GM18498 (cell line): ENCODE measurements at regions not wholly inside any gene's neighbourhood (a gene's known extent, or its start where the extent isn't known, plus 50 kb on each side); places are given as distances from the start of the nearest gene placed in this dataset.

Source experiments
- ATAC-seq: cut with Tn5 transposase; IDR thresholded peaks from one replicate; pipeline ENCODE4 v1.9.1; 2021; ENCODE audit warnings: mild to moderate bottlenecking, moderate library complexity; ENCODE audit not compliant: unreplicated experiment

DNA sequence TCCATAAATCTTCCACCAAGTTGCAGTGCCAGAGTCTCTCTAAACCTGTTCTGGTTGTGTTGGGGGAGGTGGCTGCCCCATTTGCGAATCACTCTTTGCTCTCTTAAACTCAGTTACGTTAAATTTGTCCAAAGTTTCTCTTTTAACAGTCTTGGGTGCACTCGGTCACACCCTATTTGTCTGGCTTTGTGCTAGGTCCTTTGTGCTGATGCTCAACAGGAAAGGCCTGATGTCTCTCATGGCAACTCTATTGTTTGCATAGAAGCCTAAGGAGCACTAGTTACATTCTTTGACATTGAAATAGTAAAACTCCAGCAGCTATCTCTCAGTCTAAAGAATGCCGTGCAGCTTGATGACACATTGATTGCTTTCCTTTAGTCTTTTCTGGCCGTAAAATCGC, 105.1 kb downstream of the TRMT11 start:
- no peak for ATAC-seq

DNA sequence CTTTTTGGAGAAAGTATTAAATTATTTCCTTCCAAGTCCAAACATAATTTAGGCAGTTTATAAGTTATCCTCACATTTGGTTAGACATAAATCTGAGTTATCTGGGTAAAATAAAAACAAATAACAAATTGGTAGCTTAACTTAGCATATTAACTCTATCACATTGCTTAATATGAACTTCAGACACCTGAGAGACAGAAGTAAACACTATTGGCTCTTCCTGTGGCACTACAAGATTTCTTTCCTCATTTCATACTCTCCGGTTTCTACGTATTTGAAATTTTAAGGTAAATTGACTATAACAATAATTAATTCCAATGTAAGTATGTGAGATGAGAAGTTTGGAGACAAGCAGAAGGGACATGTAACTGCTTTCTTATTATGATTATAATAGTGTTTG, 106.8 kb downstream of the TRMT11 start:
- no peak for ATAC-seq

- ATAC-seq = no peak
Observed at GRCh38 chr6:126094411-126094810, 108.1 kb downstream of the TRMT11 start.

DNA sequence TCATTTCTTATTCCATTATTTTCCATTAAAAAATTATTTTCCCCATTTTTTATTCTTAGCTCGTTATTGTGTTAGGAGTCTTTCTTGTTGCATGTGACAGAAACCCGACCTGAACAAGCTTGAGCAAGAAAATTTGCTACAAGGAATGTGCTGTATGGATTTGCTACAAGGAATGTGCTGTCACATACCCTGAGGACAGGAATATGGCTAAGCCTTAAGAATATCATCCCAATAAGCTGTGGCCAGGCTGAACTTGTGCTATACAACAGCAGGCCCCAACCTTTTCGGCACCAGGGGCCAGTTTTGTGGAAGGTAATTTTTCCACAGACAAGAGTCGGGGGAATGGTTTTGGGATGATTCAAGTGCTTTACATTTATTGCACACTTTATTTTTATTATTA, 114.0 kb downstream of the TRMT11 start:
- no peak for ATAC-seq

- no peak for ATAC-seq
Observed at GRCh38 chr6:126102358-126102757, 116.0 kb downstream of the TRMT11 start.

DNA sequence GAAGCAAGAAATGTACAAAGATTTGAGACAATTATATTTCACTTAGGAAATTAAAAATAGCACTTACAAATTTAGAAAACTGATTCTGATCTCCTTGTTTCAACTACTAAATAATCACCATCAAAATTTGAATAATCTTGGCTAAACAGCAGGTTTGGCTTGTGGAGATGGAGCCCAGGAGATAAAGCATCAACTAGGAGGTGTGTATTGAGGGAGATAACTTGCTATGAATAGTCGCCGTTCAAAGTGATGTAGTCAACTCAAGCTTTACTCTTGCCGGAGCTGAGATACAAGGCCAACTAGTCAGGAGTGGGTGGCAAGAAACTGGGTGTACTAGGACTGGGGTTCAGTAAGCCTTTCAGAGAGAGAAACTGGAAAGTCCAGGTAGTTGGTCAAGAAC, 117.7 kb downstream of the TRMT11 start:
- no peak for ATAC-seq

DNA sequence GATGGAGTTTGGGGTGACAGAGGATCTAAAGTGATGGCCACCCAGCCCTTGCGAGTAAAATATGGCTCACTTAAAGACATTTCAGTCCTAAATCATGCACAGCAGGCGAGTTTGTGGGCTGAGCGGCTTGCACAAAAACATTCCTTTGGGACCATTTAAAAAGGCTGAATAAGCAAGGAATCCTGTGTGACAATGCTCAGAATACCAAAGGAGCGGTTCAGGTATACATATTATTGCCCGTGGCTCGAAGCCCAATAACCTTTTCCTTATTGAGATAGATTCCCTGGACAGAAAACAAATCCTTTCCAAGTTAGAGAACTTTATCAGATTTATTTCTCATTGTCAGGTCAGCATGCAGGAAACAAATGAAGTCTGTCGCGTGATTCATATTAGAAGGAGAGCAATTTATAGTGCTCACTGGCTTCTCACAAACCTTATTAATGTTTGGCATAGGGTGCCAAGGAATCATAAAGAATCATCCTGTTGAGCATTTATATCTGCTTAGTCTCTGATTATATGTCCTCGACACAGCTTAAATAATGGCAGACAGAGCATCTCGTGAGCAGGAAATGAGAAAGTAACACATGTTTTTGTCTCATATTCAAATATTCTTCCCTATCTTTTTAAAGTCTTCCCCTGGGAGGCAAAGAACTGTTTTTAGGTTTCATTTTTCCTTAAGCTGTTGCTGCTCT, 121.3 kb downstream of the TRMT11 start:
- no peak for ATAC-seq

DNA sequence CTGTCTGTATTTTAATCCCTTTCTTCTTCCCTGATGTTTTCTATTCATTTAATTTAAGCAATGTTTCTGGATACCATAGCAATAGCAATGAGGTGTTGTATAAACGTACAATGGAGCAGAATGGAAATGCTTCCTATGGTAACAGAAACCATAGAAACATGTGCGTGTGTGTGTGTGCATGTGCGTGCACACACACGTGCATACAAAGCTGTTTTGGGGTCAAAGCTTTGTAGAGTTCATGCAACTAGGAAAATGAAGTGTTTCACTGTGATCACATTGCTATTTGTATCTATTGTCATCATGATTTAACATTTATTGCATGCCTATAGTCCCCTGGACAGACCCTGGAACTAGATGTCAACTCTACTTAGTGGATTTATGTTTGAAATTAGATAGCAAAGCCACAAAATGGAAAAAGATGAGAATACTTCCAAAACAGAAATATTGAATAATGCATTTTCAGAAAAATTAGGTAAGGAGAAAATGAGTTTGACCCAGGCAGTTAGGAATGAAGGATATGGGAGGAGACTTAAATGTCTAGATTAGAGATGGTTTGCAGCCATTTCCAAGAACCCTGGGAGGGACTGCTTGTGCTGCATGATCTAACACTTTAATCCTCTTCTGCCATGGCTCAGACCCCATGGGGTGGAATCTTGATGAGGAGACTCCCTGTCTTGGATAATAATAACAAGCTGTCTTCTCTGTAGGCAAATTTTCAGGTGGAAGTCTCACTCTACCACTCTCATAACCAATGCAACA, 124.4 kb downstream of the TRMT11 start:
- no peak for ATAC-seq

DNA sequence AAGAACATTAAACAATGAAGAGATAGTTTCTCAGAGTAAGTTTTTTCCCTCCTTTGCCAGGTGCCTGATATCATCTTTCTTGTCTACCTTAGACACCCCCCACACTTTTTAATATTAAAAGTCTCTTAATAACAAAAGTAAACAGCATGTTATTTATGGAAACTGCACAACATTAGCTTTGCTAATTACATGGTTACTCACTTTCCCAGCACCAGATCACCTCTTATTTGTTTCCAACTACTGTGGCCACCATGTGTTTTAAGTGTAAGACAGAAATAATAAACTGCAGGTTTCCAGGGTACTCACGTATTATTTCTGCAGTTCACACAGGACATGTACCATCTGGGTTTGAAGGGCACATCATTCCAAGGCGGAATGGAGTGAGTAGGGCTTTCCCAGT, 125.0 kb downstream of the TRMT11 start:
- ATAC-seq = no peak

- ATAC-seq = no peak
Observed at GRCh38 chr6:126112171-126112632, 125.9 kb downstream of the TRMT11 start.

DNA sequence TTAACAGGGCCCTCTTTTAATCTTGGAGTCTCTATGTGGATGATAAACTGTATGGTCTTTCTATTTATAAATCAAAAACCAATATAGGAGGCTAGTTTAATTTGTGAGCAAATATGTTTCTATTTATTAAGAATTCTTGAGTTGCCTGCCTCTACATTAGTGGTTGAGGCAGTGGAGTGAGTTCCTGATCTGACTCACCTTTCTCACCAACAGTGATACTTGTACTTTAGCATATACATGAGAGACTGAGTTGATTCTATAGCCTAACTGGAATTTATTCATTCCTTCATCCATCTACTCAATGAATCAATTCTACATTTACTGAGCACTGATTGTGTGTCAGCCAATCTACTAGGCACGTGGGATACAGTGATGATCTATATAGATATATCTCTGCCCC, 126.9 kb downstream of the TRMT11 start:
- no peak for ATAC-seq

GRCh38 chr6:126117251-126117650, 130.9 kb downstream of the TRMT11 start:
- ATAC-seq = no peak

DNA sequence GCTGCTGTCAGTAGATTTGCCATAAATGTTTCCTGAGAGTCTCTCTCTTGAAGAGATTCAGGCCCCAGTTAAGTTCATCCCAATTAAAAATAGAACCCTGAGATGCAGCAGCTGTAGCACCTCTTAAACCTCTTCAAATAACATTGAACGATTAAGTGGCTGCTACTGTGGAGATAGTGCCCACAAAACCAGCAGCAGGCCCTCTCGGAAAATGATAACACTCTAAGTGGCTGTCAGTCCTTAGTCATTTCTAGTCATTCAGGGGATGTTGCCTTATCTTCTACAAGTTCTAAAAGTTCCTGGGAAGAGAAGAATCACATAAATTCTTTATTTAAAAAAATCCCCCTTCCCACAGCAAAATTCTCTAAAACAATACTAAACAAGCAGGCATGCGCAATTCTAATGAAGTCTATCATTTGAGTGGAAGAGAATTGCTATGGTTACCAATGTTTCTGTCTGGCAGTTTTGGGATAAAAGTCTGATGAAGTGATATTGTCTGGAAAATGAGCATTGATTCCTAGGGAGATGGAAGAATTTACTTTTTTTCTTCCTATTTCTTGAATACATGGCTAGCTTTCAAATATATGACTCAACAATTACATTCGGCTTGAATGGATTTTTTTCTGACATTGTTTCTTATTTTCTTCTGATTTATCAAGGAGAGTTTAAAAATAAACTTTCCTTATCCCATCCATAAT, 131.9 kb downstream of the TRMT11 start:
- ATAC-seq = no peak

GRCh38 chr6:126118936-126119335, 132.6 kb downstream of the TRMT11 start:
- no peak for ATAC-seq

GRCh38 chr6:126123226-126123625, 136.9 kb downstream of the TRMT11 start:
- ATAC-seq = no peak

DNA sequence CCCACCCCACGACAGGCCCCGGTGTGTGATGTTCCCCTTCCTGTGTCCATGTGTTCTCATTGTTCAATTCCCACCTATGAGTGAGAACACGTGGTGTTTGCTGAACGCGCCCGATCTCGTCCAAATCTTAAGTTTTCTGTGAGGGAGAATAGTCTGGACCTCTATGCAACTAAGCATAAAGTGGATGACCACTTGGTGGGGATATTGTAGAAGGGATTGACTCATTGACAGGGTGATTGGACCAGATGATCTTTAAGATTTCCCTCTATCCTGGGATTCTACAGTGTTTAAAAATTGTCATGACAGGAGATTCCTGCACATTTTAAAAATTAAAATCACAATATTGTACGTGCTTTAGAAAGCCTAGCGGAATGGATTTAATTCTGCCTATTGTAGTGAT, 141.3 kb downstream of the TRMT11 start:
- no peak for ATAC-seq

DNA sequence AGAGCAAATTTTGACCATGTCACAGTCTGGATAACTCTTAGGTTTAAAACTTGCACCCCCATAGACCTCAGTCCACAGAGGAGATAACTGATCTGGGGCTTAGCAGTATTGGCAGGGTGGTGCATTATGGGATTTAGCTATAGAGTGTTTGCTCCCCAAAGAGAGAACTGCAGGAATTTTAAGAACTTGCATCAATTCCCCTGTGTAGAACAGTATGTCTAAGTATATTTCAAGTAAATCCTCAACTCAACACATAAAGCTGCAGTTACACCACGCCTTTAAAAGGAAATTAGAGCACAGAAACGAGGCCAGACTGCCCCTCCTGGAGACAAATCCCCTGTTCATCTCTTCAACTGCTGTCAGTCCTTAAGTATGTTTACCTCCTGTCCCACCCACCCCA, 144.9 kb downstream of the TRMT11 start:
- no peak for ATAC-seq

GRCh38 chr6:126133984-126134383, 147.6 kb downstream of the TRMT11 start:
- ATAC-seq = no peak

- no peak for ATAC-seq
Observed at GRCh38 chr6:126134491-126134890, 148.2 kb downstream of the TRMT11 start.

DNA sequence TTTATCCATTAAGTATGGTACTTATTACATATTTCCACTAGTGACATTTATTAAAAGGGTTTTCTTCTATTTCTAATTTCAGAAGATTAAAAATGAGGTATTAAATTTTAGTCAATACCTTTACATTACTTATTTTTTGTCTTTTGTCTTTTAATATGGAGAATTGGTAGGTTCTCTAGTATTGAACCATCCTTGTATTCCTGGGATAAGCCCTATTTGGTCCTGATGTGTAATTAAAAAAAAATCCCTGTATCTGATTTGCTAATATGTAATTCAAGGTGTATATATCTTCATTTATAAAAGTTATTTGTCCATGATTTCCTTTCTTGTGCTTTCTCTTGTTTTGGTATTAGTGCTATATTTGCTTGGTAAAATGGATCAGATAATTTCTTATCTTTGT, 153.7 kb downstream of the TRMT11 start:
- ATAC-seq = no peak

GRCh38 chr6:126143761-126144251, 157.5 kb downstream of the TRMT11 start:
- no peak for ATAC-seq

DNA sequence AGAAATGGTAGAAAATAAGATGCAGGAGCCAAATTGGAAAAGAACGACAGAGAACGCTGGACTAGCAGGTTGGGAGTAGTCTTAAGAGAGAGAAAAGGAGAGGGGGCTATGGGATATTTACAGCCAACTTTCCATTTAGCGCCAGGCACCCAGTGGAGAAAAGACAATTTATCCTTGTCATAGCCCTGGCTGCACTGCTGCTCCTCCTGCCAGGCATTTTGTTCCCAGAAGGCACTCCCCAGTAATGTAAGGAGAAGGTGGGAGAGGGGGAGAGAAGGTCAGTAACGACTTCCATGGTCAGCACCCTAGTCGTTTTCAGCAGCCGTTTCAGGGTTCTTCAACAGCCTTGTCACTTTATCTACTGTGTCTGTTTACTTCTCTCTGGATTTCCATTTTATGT, 159.0 kb downstream of the TRMT11 start:
- ATAC-seq = no peak
